Liver (tissue), 8 donors: ENCODE measurements at regions not wholly inside any gene's neighbourhood (a gene's known extent, or its start where the extent isn't known, plus 50 kb on each side); places are given as distances from the start of the nearest gene placed in this dataset.

Experiments
- DNase-seq: peaks from one replicate; pipeline ENCODE4 v3.0.0-alpha.2; 2017; ENCODE audit warnings: low spot score
- H3K27ac ChIP-seq, 2 donors: one replicate each; pipeline ENCODE4 v1.7.0; 2013; ENCODE audit warnings: inconsistent platforms in 2 of 2, low read length in 2 of 2, control low read depth in 1 of 2, low read depth in 1 of 2, mild to moderate bottlenecking in 1 of 2
- H3K27me3 ChIP-seq, 4 donors: one replicate each; pipeline versions ENCODE4 v1.6.1 to v1.7.0; 2013; ENCODE audit warnings: low read length in 3 of 4, inconsistent platforms in 1 of 4, mild to moderate bottlenecking in 1 of 4, moderate library complexity in 1 of 4; ENCODE audit not compliant: control insufficient read depth in 4 of 4, insufficient read depth in 4 of 4
- H3K36me3 ChIP-seq, 4 donors: one replicate each; pipeline versions ENCODE4 v1.6.1 to v1.7.0; 2013; ENCODE audit warnings: low read length in 3 of 4, mild to moderate bottlenecking in 3 of 4, low read depth in 1 of 4, moderate library complexity in 1 of 4; ENCODE audit not compliant: control insufficient read depth in 4 of 4, insufficient read depth in 3 of 4
- H3K4me1 ChIP-seq, 4 donors: one replicate each; pipeline versions ENCODE4 v1.6.1 to v1.7.0; 2013; ENCODE audit warnings: low read length in 3 of 4, mild to moderate bottlenecking in 3 of 4, moderate library complexity in 1 of 4; ENCODE audit not compliant: control insufficient read depth in 4 of 4, insufficient read depth in 4 of 4
- H3K4me3 ChIP-seq, 3 donors: one replicate each; pipeline versions ENCODE4 v1.6.1 to v1.7.0; 2013; ENCODE audit warnings: low read length in 3 of 3, control low read depth in 1 of 3, low read depth in 1 of 3, mild to moderate bottlenecking in 1 of 3
- H3K9ac ChIP-seq, 2 donors: one replicate each; pipeline ENCODE4 v1.7.0; 2013; ENCODE audit warnings: low read length in 2 of 2, mild to moderate bottlenecking in 2 of 2, moderate library complexity in 2 of 2, control low read depth in 1 of 2, low read depth in 1 of 2
- H3K9me3 ChIP-seq, 4 donors: one replicate each; pipeline versions ENCODE4 v1.6.1 to v1.7.0; 2013; ENCODE audit warnings: low read length in 3 of 4; ENCODE audit not compliant: control insufficient read depth in 4 of 4
- EGR1 ChIP-seq, 2 donors: IDR thresholded peaks; 2 replicates each; pipeline ENCODE4 v1.6.1; 2016 to 2018; ENCODE audit warnings: antibody characterized with exemption in 2 of 2, low read depth in 2 of 2
- FOXA1 ChIP-seq: IDR thresholded peaks from 2 replicates; pipeline ENCODE4 v1.6.1; 2016; ENCODE audit warnings: antibody characterized with exemption
- FOXA2 ChIP-seq: IDR thresholded peaks from 2 replicates; pipeline ENCODE4 v1.6.1; 2016; ENCODE audit warnings: antibody characterized with exemption
- GABPA ChIP-seq, 2 donors: IDR thresholded peaks in 1 of 2; conservative IDR thresholded peaks in 1 of 2; 2 replicates each; pipeline ENCODE4 v1.6.1; 2016; ENCODE audit warnings: antibody characterized with exemption in 2 of 2, mild to moderate bottlenecking in 1 of 2, moderate library complexity in 1 of 2
- HNF4A ChIP-seq, 2 donors: conservative IDR thresholded peaks; 2 replicates each; pipeline ENCODE4 v1.6.1; 2016; ENCODE audit warnings: antibody characterized with exemption in 2 of 2, mild to moderate bottlenecking in 2 of 2
- HNF4G ChIP-seq: IDR thresholded peaks from 2 replicates; pipeline ENCODE4 v1.6.1; 2016; ENCODE audit warnings: antibody characterized with exemption
- JUND ChIP-seq, 2 donors: IDR thresholded peaks; 2 replicates each; pipeline ENCODE4 v1.6.1; 2016; ENCODE audit warnings: antibody characterized with exemption in 2 of 2
- RXRA ChIP-seq, 2 donors: IDR thresholded peaks; 2 replicates each; pipeline ENCODE4 v1.6.1; 2017 to 2018; ENCODE audit warnings: antibody characterized with exemption in 2 of 2, mild to moderate bottlenecking in 1 of 2
- TAF1 ChIP-seq: conservative IDR thresholded peaks from 2 replicates; pipeline ENCODE4 v1.6.1; 2016; ENCODE audit warnings: antibody characterized with exemption, mild to moderate bottlenecking
- WGBS: extraction: QIAGEN DNeasy Blood & Tissue Kit; methylation state at CpG from one replicate; pipeline ENCODE4 v1.1.7; 2013; 5-methylcytosine and 5-hydroxymethylcytosine counted together
- TF ChIP-seq, protein P1 (sequence below): IDR thresholded peaks from 2 replicates; pipeline ENCODE4 v1.6.1; 2016; ENCODE audit warnings: antibody characterized with exemption, mild to moderate bottlenecking
- TF ChIP-seq, protein P2 (sequence below): IDR thresholded peaks from 2 replicates; pipeline ENCODE4 v1.6.1; 2016; ENCODE audit warnings: antibody characterized with exemption
- TF ChIP-seq, protein P3 (sequence below): IDR thresholded peaks from 2 replicates; pipeline ENCODE4 v1.6.1; 2016; ENCODE audit warnings: antibody characterized with exemption
- TF ChIP-seq, protein P4 (sequence below): fragments of 150-350 bp; IDR thresholded peaks from 2 replicates; pipeline ENCODE4 v1.5.1; 2017; ENCODE audit warnings: improper control_type of control experiment, low read depth, low read length; ENCODE audit not compliant: missing input control
- TF ChIP-seq, protein P5 (sequence below): IDR thresholded peaks from 2 replicates; pipeline ENCODE4 v1.6.1; 2016; ENCODE audit warnings: antibody characterized with exemption
- donor health status: healthy.
- donor health status: healthy.
- donor health status: healthy.
- donor health status: healthy.
- donor health status: healthy.

DNA sequence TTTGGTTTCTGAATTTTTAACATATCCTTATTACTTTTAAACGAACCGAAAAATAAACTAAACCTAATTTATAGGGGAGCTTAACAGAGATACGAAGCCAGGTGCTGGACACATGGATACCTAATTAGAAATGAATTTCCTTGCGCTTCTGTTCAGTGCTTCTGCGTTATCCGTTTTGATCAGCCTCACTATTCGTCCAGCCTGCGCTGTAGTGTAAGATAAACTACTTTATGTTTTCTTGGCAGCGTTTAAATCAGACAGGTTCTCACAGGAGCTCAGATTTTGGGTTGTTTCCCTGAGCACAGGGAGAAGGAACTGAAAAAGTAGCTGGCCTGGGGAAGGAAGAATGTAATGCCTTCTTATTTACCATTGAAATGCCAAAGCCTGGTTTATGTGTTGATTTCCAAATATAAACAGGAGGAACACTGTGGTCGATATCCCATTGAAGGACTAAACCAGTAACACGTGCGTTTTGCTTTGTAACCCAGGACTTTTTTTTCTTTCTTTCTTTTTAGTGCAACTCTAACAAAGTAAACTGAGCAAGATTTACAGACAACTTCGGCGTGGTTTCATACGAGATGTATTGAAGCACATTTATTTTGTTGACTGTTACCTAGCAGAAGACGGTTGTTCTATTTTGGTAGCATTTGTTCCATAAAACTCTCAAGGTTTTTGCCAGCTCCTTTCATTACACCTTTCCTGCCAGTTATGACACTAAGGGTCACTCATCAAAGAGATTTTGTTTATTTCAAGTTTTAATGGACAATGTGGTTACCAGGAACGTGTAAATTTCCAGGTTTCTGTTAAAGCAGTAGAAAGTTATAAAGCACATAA is 214.8 kb upstream of the HEY2 start:
- H3K9me3 ChIP-seq, result no peaks in the 10 kb centered on the region
- no peak overlapping the region for H3K27ac ChIP-seq
- no peak overlapping the region for H3K9ac ChIP-seq
- no peaks in the 10 kb centered on the region for H3K36me3 ChIP-seq
- TF ChIP-seq, protein P1, sequence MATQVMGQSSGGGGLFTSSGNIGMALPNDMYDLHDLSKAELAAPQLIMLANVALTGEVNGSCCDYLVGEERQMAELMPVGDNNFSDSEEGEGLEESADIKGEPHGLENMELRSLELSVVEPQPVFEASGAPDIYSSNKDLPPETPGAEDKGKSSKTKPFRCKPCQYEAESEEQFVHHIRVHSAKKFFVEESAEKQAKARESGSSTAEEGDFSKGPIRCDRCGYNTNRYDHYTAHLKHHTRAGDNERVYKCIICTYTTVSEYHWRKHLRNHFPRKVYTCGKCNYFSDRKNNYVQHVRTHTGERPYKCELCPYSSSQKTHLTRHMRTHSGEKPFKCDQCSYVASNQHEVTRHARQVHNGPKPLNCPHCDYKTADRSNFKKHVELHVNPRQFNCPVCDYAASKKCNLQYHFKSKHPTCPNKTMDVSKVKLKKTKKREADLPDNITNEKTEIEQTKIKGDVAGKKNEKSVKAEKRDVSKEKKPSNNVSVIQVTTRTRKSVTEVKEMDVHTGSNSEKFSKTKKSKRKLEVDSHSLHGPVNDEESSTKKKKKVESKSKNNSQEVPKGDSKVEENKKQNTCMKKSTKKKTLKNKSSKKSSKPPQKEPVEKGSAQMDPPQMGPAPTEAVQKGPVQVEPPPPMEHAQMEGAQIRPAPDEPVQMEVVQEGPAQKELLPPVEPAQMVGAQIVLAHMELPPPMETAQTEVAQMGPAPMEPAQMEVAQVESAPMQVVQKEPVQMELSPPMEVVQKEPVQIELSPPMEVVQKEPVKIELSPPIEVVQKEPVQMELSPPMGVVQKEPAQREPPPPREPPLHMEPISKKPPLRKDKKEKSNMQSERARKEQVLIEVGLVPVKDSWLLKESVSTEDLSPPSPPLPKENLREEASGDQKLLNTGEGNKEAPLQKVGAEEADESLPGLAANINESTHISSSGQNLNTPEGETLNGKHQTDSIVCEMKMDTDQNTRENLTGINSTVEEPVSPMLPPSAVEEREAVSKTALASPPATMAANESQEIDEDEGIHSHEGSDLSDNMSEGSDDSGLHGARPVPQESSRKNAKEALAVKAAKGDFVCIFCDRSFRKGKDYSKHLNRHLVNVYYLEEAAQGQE, result no peak
- TF ChIP-seq, protein P2, sequence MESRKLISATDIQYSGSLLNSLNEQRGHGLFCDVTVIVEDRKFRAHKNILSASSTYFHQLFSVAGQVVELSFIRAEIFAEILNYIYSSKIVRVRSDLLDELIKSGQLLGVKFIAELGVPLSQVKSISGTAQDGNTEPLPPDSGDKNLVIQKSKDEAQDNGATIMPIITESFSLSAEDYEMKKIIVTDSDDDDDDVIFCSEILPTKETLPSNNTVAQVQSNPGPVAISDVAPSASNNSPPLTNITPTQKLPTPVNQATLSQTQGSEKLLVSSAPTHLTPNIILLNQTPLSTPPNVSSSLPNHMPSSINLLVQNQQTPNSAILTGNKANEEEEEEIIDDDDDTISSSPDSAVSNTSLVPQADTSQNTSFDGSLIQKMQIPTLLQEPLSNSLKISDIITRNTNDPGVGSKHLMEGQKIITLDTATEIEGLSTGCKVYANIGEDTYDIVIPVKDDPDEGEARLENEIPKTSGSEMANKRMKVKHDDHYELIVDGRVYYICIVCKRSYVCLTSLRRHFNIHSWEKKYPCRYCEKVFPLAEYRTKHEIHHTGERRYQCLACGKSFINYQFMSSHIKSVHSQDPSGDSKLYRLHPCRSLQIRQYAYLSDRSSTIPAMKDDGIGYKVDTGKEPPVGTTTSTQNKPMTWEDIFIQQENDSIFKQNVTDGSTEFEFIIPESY, result no peak
- no peak for TF ChIP-seq FOXA2
- TF ChIP-seq HNF4A (conservative IDR thresholded peaks at IDR 0.05), result no peak
- TF ChIP-seq, protein P3, sequence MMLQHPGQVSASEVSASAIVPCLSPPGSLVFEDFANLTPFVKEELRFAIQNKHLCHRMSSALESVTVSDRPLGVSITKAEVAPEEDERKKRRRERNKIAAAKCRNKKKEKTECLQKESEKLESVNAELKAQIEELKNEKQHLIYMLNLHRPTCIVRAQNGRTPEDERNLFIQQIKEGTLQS, result no peak
- TF ChIP-seq EGR1 (IDR thresholded peaks at IDR 0.05; ENCODE audit: low read depth in 2 of 2), result no peak
- TF ChIP-seq, protein P4, sequence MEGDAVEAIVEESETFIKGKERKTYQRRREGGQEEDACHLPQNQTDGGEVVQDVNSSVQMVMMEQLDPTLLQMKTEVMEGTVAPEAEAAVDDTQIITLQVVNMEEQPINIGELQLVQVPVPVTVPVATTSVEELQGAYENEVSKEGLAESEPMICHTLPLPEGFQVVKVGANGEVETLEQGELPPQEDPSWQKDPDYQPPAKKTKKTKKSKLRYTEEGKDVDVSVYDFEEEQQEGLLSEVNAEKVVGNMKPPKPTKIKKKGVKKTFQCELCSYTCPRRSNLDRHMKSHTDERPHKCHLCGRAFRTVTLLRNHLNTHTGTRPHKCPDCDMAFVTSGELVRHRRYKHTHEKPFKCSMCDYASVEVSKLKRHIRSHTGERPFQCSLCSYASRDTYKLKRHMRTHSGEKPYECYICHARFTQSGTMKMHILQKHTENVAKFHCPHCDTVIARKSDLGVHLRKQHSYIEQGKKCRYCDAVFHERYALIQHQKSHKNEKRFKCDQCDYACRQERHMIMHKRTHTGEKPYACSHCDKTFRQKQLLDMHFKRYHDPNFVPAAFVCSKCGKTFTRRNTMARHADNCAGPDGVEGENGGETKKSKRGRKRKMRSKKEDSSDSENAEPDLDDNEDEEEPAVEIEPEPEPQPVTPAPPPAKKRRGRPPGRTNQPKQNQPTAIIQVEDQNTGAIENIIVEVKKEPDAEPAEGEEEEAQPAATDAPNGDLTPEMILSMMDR, result no peak
- TF ChIP-seq GABPA (IDR thresholded peaks at IDR 0.05 in 1 of 2, conservative IDR thresholded peaks at IDR 0.05 in 1 of 2), result no peak
- no peak for TF ChIP-seq RXRA (IDR thresholded peaks at IDR 0.05)
- TF ChIP-seq JUND (IDR thresholded peaks at IDR 0.05), result no peak
- no peak for TF ChIP-seq FOXA1
- TF ChIP-seq, protein P5, sequence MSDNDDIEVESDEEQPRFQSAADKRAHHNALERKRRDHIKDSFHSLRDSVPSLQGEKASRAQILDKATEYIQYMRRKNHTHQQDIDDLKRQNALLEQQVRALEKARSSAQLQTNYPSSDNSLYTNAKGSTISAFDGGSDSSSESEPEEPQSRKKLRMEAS, result no peak
- WGBS, result 66% methylated on average over 17 of the region's 17 CpGs
- H3K4me3 ChIP-seq, result no peak overlapping the region
- no peak for DNase-seq
- H3K27me3 ChIP-seq, result peaks cover 0 to 3% (median 0%) of the 10 kb centered on the region in 4 donors
- H3K4me1 ChIP-seq, result no peaks in the 10 kb centered on the region

DNA sequence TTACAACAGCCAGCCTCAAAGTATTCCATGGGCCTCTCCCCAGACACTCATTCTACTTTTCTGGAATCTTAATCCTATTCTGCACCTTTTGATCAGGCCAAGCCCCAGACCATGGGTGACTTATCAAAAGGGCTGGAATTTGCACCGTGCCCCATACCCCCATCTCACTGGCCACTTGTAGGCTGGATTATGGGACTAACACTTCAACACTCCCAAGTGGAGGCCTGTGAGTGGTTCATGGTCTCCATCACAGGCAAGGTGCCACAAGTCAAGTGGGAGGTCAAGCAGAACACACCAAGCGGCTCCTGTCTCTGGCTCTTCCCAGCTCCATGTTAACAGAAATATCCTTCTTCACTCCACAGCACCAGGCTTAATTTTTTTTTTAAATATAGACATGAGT is 212.3 kb upstream of the HEY2 start:
- no peaks in the 10 kb centered on the region for H3K9me3 ChIP-seq
- no peaks in the 10 kb centered on the region for H3K4me1 ChIP-seq
- H3K36me3 ChIP-seq, result no peaks in the 10 kb centered on the region
- H3K27ac ChIP-seq, result no peak overlapping the region
- no peak overlapping the region for H3K9ac ChIP-seq
- peaks cover 0 to 3% (median 0%) of the 10 kb centered on the region in 4 donors for H3K27me3 ChIP-seq
- DNase-seq, result no peak
- no peak overlapping the region for H3K4me3 ChIP-seq
- WGBS, result 96% methylated on average over 2 of the region's 2 CpGs
- TF ChIP-seq JUND (IDR thresholded peaks at IDR 0.05) (no peak), FOXA2 (no peak), GABPA (IDR thresholded peaks at IDR 0.05 in 1 of 2, conservative IDR thresholded peaks at IDR 0.05 in 1 of 2) (no peak), EGR1 (IDR thresholded peaks at IDR 0.05; ENCODE audit: low read depth in 2 of 2) (no peak), HNF4A (conservative IDR thresholded peaks at IDR 0.05) (no peak), HNF4G (no peak), TAF1 (no peak)
- TF ChIP-seq, protein P5, result no peak
- TF ChIP-seq, protein P3, result no peak
- TF ChIP-seq, protein P4, result no peak
